Mucosa of gallbladder (tissue), 1 donor: ENCODE measurements at regions not wholly inside any gene's neighbourhood (a gene's known extent, or its start where the extent isn't known, plus 50 kb on each side); places are given as distances from the start of the nearest gene placed in this dataset.

ENCODE experiments used
- DNase-seq: peaks from one replicate; pipeline ENCODE4 v3.0.0-alpha.2; 2020; ENCODE audit warnings: low spot score
- donor health status: DM: no; HTN: no; CAD: no.

DNA sequence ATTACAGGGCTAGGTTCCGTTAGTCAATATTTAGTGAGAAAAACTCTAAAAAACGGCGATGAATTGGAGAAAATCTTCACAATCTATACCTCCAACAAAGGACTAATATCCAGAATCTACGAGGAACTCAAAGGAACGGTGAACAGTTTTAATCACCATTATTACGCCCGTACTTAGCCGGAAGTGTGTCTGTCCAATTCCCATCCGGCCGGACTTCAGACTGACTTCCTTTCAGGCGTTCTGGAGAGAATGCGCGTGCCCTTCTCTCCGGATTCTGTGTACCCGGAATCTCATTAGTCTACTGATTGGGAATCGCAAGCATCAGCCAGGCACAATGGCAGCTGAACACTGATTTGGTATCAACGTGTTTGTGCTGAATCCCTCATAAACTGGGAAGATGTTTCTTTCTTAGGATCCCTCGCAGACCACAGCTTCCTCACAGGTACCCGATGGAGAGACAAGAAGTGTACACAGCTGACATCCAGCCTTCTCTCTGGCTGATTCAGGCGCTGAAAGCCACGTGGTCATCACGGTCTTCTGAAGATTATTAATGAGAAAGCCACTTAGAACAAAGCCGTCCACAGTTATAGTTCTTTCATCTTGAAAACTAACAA lies 239.9 kb downstream of the ZNF516 start:
- no peak for DNase-seq

DNA sequence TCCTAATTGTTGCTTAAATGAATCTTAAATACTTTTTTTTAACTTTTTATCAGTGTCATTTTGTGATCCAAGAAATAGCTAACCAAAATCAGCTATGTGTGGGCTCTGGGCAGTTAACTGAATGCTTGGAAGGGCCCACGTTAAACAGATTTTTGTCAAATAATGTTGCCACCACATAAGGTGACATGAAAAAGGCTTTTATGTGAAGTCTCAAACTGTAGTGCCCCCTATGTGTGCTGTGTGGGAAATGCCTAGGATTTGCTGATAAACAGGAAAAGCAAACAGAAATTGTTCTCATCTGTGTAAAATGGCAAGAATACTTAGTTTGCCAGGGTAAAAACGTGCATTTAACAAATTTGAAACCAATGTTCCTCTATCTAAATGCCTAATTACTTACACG lies 242.2 kb downstream of the ZNF516 start:
- DNase-seq = no peak

DNA sequence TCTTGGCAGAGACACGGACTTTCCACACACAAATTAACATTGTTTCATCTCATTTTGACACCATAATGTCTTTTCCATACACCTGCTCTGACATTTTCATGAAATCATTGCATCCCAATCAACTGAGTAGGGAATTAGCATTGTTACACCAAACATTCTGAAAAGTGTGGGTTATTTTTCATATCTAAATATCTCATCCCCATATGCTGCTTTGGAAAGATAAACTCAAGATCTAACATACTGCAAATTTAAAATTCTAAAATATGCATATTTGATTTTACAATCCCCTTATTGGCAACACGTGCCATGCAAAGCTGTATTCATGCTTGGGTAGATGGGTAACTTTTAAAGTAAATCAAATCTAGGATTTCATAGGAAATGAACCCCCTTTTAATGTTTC lies 242.9 kb downstream of the ZNF516 start:
- no peak for DNase-seq

DNA sequence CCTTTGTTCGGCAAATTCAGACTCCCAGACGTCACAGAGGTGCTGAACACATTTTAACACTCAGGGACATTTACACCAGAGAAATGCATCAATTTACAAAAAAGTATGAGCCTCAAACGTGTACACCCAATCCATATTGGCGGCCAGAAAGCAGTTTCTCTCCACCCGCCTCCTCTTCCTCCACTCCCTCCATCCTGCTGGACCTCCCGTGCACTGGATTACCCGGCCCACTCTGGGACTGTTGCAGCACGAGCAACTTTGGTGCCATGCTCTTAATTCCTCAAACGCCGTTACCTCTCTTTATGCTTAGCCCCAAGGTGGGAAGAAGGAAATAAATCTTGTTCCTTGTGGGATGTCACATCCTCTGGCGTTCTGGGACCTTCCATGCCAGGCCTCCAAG lies 243.4 kb downstream of the ZNF516 start:
- DNase-seq = no peak

DNA sequence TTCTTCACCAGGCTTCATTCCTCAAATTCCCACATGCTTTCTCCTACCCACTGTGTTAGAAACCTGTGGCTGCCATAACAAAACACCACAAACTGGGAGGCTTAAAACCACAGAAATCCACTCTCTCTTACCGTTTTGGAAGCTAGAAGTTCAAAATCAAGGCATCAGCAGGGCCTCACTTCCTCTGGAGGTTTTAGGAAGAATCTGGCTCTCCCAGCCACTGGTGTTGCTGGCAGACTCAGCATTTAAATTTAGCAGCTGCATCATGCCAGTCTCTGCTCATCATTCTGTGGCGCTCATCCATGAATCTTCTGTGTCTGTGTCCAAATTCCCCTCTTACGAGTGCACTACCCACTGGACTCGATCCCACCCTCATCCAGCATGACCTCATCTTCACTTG lies 248.5 kb downstream of the ZNF516 start:
- no peak for DNase-seq

DNA sequence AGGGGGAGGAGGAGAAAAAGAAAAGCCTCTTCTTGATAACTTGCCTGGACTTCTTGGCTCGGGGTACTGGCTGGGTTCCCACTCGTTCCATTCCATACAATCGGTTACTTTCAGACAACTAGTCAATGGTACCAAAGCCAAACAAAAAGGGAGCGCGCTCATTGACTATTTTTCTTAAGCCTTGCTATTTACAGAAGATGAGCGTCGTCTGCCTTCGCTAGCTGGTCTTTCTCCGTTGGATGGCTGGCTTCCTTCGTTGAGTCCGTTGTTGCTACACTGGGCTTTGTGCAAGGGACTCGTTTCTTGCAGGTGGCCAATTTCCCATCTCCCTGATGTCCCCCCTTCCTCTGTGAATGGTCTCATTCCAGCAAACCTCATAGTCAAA lies 260.4 kb downstream of the ZNF516 start:
- no peak for DNase-seq

DNA sequence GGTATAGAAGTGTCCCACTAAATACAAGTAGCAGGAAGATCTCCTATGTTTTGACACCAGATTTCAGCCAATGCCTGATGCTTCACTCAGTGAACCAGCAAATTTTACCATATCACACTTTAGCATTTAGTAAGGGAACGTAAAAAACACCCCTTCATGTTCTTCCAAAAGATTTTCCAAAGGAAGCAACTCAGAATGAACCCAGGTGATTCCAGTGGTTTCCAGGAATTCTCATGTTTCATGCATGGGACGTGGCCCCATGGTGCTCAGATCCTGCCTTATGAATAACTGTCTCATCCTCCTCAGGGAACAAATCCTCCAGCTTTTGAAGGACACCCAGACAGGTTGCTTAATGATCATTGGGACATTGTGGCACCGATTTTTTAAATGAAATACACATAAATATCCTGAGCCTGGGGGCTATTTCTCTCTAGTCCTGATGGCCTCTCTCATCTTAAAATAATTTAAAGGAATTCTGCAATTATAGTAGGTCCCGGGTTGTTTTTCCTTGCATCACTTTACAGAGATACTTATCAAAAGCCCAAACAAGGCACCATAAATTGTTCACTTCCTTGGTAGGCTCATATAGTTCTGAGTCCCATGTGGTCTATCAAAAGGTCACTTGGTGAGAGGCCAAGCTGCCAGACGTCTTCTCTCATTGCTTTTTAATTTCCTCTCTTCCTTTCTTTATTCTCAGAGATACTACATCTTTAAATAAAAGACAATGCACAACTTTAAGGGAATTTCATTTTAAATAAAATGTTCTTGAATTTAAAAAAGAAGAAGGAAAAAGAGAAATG lies 261.0 kb downstream of the ZNF516 start:
- DNase-seq = no peak

DNA sequence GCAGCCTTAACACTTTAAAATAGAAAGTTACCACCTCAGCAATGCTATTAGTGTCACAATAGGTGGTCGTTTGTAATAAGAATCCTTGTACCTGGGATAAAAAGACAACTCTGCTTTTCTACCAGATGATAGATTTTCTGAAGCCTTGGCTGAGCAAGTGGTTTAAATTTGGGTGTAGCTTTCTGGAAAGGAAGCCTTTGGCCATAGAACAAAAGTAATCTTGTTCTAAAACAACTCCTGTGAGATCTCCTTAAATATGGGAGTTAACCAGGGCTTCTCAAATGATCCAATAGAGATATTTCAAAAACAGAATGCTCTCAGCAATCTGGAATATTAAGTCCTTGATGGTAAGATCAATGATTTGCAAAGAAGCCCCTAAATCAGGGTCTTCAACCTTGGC lies 261.6 kb downstream of the ZNF516 start:
- DNase-seq = no peak

DNA sequence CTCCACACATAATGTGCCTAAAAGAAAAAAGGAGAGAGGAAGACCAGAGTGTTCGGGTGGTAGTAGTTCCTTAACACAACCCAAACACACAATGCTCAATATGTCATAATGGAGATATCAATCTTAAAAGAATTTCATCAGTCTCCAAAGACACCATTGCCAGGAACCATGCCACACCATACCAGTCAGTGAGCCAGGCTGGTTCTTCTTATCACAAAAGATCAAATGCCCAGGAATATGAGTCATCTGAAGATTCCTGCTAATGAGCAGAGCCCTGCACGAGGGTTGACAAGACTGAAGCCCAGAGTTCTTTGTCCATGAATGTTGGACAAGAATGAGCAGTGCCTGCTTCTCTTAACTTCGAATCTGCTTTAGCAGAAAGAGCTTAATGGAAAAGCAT lies 262.3 kb downstream of the ZNF516 start:
- DNase-seq = no peak

DNA sequence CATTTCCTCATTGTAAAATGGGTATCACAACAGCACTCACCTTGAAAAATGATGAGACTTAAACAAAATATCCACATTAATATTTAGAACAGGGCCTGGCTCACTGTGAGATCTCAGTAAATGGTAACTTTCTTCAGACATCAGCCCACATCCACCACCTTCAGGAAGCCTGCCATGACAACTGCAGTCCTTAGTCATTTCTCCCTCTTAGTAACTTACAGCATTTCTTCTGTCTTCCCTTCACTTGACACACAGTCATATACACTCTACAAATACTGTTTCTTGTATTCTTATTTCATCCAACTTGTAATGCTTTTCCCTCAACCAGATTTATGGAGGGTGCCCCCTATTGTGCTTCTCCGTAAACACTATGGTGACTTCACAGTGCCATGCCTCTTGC lies 263.0 kb downstream of the ZNF516 start:
- no peak for DNase-seq

DNA sequence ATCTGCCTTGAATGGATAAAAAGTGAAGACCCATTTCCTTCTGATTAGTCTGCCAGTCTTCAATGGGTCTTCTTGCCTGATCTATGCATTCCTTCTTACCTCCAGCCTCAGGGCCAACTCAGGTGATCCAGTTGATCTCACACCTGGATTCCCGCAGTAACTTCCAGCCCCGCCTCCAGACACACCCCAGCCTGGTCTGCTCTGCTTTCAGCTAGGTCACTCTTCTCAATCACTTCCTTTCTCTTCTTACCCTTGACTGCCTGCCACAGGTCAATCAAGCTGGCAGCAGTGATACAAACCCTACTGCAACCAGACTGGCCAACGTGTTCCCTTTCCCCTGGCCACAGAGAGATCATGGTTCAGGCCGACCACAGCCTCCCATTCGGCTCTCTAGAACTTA lies 263.6 kb downstream of the ZNF516 start:
- DNase-seq = no peak

DNA sequence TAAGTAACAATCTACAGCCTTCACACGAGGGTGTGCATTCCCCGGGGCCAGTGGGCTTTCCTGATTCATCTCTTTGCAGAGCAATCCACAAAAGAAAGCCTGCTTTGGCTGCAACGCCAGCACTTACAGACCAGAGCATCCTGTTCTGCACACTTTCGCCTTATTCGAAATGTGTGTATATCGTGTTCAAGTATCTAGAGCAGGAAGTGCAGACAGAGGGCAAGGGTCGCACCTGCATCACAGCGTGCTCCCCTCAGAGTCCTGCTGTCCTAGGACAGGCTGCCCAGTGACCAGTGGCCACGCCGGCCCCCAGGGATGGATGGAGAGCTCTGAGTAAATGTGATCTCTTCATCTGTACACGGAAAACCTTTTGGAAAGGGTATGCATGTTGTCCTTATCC lies 264.3 kb downstream of the ZNF516 start:
- DNase-seq = no peak

DNA sequence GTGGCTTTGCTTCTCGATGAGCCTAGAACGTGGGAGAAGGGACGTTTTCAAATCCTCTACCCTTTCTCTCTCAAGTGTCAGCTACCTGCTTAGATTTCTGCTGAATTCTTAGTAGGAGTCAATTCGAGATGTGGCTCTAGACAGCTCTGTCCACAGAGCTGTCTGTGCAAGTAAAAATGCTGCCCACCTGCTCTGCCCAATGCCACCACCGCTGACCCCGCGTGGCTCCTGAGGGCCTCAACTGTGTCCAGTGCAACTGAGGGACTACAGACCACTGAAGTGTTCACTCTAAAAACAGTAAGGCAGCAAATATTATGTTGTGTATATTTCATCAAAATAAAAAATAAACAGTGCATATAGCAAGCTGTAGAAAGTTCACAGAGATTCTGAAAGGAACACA lies 266.3 kb downstream of the ZNF516 start:
- no peak for DNase-seq

DNA sequence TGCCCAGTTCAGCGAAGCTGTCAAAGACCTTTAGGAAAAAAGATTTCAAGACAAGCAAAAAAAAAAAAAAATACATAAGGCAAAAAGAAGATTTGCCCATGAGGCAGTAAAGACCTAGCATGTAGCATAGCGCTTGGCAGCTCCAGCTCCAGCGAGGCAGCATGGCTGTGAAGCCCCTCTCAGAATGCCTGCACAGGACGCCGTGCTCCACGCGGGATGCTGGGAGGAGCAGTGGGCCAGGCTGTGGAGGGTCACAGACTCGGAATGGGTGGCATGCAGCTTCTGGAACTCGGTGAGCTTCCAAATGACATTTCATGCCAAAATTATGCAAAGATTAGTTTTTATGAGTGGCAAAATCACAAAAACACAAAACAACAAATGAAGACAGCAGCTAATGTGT lies 267.3 kb downstream of the ZNF516 start:
- no peak for DNase-seq

DNA sequence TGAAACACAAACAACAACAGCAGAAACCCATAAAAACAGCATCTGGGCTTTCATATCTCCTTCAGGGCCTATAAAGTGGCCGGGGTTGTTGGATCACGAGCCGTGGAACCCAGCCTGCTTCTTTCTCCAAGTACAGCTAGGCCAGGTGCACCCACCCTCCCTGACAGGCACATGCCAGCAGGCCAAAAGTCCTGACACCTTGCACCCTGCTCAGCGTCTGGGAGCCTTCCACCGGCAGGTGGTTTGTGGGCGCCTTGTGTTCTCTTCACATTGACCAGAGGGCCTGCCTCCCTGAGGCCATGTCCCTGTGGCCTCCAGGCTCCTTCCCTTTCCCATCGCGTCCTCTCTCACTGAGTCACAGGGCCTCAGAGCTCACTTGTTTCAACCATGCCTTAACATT lies 271.6 kb downstream of the ZNF516 start:
- DNase-seq = no peak

DNA sequence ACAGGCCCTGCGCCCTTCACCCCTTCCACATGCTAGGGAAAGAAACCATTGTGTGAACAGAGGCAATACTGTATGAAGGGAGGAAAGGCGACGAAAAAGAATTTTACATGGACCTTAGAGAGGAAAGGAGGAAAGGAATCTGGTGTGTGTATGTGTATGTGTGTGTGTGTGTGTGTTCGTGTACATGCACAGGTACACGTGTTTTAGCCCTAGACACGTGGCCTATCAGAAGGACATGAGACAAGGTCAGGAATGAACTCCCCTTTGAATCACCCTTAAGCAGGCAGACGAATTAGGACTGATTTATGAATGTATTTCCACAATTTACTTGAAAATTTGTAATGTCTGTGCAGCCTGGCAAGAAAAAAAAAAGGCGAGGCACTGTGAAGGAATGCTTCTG lies 276.0 kb downstream of the ZNF516 start:
- no peak for DNase-seq

DNA sequence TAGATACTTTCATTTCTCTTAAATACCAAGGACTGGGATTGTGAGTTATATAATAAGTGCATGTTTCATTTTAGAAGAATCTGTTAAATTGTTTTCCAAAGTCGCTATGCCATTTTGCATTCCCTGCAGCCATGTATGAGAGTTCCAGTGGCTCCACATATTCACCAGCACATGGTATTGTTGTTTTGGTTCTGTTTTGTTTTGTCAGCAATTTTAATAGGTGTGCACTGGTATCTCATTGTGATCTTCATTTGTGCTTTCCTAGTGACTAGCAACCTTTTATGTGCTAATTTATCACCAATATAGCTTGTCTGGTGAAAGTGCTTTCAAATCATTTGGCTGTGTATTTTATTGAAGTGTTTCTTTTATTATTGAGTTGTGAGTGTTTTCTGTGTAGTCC lies 278.9 kb downstream of the ZNF516 start:
- DNase-seq = no peak

DNA sequence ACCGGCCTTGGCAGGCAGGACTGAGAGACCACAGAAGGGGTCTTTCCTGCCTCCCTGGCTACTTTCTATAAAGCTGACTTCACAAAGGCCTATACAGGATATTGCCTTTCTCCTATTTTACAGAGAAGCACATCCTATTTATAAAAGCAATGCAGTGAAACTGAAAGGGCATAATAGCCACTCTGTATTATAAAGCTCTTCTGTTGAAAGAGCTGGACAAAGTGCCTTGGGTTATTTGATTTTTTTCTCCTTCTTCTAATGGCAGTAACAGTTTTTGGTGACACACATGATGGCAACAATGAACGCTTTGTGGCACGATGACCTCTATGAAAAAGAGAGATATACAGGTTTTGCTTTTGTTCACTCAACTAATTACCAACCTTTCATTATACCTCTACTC lies 281.1 kb downstream of the ZNF516 start:
- no peak for DNase-seq

DNA sequence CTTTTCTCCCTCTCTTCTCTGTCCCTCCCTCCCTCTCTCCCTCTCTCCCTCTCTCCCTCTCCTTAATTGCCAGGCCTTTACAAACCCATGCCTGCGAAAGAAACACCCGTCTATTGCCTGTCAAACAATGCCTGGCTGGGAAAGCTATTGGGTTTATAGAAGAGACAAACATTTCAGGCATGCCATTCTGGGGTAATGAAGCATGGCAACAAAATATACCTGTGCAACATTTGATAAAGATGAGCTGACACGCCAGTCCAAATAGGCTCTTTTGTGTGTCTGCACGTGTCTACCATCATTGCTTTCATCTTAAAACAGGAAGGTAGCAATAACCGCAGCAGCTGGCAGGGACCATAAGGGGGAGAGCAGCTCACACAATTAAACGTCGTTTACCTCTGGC lies 282.1 kb downstream of the ZNF516 start:
- no peak for DNase-seq

DNA sequence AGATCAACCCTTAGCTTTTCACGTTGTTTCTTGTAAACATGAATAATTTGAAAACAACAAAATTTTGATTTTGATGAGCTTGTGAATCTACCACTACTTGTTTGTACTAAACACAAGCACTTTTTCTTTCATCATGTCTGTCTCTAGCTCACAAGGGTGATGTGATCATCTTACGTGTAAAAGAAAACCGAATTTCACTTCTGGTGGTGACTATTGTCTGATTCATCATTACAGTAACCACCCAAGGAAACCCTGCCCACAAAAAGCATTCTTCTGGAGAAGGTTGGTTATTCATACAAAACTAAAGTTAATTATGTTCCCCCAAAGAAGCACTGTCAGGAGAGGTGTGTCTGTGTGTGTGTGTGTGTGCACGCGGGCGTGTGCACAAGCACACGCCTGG lies 285.4 kb downstream of the ZNF516 start:
- no peak for DNase-seq

DNA sequence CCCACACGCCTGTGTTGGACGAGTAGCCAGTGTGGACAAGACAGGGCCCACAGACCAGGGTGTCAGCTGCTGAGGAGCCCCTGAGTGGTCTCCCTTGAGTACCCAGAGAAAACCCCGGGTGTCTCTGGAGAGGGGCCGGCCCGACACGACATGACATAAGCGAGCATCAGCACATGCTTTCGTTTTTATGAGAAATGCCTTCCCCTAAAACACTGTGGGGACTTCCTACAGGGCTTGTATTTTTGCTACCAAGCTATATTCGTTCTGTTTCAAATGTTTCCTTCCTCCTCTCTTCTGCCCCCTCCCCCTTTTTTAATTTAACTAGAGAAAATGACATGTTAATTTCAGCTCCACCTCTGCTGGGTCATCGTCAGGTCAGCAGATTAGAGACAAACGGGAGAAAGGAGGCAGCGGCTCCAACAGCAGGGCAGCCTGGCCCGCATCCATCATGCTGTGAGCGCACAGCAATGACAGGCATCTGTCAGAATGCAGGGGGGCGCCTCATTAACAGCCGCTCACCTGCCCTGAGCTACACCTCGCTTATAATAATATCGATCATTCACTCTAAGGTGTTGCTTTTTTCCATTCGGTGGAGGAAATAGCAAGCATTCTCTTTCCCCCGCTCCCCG lies 286.2 kb downstream of the ZNF516 start:
- no peak for DNase-seq

DNA sequence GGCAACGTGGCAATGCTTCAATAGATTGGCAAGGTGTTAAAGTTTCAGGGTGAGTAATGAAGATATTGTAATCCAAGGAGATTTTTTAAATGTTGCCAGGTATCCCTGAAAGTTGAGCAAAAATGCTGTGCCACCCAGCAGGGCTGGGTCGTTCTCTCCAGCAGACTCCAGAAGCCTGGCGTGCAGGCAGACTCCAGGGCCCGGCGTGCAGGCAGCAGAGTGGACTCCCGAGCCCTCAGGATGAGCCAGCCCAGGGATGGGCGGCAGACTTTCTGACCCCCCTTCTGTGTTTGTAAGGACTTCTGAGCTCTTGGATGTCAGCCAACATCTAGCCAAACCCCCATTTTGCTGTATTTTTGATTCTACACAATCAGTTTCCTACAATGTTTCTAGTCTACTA lies 289.1 kb downstream of the ZNF516 start:
- DNase-seq = no peak

DNA sequence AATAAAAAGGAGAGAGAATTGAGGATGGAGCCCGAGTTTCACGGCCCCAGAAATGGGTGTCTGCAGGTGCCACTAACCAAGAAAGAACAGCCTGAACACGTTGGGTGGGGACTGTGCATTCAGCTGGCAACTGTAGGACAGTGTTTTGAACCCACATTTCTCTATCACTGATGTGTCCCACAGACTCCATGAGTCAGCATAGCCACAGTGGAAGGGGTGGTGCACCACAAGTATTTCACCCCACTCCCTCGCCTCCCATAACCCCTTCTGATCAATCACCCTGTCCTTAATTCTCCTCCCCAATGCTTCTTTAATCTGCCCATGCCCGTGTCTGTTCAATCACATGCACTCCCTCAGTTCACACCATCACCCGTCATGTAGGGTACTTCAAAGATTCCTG lies 291.5 kb downstream of the ZNF516 start:
- DNase-seq = no peak

DNA sequence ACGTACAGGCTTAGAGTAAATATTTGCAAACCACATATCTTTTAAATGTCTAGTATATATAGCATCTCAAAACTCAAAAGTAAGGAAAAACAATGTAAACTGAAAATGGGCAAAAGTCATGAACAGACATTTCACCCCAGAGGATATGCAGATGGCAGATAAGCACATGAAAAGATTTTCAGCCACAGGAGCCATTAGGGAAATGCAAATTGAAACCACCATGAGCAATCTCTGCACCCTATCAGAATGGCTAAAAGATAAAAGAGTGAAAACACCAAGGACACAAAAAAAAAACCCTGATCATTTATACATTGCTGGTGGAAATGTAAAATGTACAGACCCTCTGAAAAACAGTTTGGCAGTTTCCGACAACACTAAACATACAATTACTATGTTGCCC lies 292.7 kb downstream of the ZNF516 start:
- no peak for DNase-seq
